Natural killer cell (primary cell): ENCODE measurements at regions not wholly inside any gene's neighbourhood (a gene's known extent, or its start where the extent isn't known, plus 50 kb on each side); places are given as distances from the start of the nearest gene placed in this dataset.

ENCODE experiments used
- ATAC-seq, 3 donors: fragments of 150-1000 bp in 2 of 3; fragments of 200-7000 bp in 1 of 3; cut with Tn5 transposase; 1 replicate in 1 of 3; 2 replicates in 2 of 3; pipeline ENCODE4 v1.10.0; 2021; ENCODE audit warnings: mild to moderate bottlenecking in 2 of 3, moderate library complexity in 2 of 3
- DNase-seq, 2 donors: peaks; one replicate each; pipeline versions ENCODE4 v3.0.0 to v3.0.0-alpha.2; 2013 to 2021; ENCODE audit warnings: mixed read lengths in 1 of 2
- H3K27ac ChIP-seq: one replicate; pipeline ENCODE4 v1.5.1; 2013; ENCODE audit warnings: mild to moderate bottlenecking, low read length
- H3K27me3 ChIP-seq: one replicate; pipeline ENCODE4 v1.6.1; 2013; ENCODE audit warnings: low read length; ENCODE audit not compliant: control insufficient read depth, insufficient read depth
- H3K36me3 ChIP-seq: one replicate; pipeline ENCODE4 v1.6.1; 2013; ENCODE audit warnings: low read length; ENCODE audit not compliant: control insufficient read depth, insufficient read depth
- H3K4me1 ChIP-seq: one replicate; pipeline ENCODE4 v1.6.1; 2013; ENCODE audit warnings: low read length; ENCODE audit not compliant: control insufficient read depth, insufficient read depth
- H3K4me3 ChIP-seq: one replicate; pipeline ENCODE4 v1.5.1; 2013; ENCODE audit warnings: low read length
- H3K9me3 ChIP-seq: one replicate; pipeline ENCODE4 v1.6.1; 2013; ENCODE audit warnings: low read length; ENCODE audit not compliant: control insufficient read depth, insufficient read depth
- H3K27ac Mint-ChIP-seq, 2 donors: one replicate each; pipeline ENCODE4 v1.8.0; 2022; ENCODE audit warnings: mild to moderate bottlenecking in 2 of 2, mixed read lengths in 2 of 2, moderate library complexity in 1 of 2
- H3K27me3 Mint-ChIP-seq, 2 donors: one replicate each; pipeline ENCODE4 v1.8.0; 2022; ENCODE audit warnings: low read depth in 2 of 2, mixed read lengths in 2 of 2
- H3K36me3 Mint-ChIP-seq: one replicate; pipeline ENCODE4 v1.8.0; 2022; ENCODE audit warnings: mixed read lengths
- H3K4me1 Mint-ChIP-seq, 2 donors: one replicate each; pipeline ENCODE4 v1.8.0; 2022; ENCODE audit warnings: mixed read lengths in 2 of 2
- H3K4me3 Mint-ChIP-seq: one replicate; pipeline ENCODE4 v1.8.0; 2022; ENCODE audit warnings: mild to moderate bottlenecking, moderate library complexity, mixed read lengths
- H3K9me3 Mint-ChIP-seq, 2 donors: one replicate each; pipeline ENCODE4 v1.8.0; 2022; ENCODE audit warnings: mixed read lengths in 2 of 2
- CTCF ChIP-seq: fragments of 200-600 bp; IDR thresholded peaks from one replicate; pipeline ENCODE4 v1.8.0; 2022; ENCODE audit warnings: antibody characterized with exemption
- WGBS: methylation state at CpG from one replicate; pipeline ENCODE4 v1.1.7; 2013; ENCODE audit warnings: missing lambda C conversion rate; ENCODE audit not compliant: insufficient coverage; 5-methylcytosine and 5-hydroxymethylcytosine counted together
- intact Hi-C: fragments of 100-400 bp; cut with micrococcal nuclease; formaldehyde crosslinking; loops from one replicate; pipeline ENCODE4 v1.14.2; 2022

GRCh38 chr14:22325676-22326400, 263.2 kb downstream of the DAD1 start:
- Histone ChIP-seq H3K4me1 (no peaks in the 10 kb centered on the region), H3K9me3 (peaks cover 12% of the 10 kb centered on the region), H3K36me3 (no peaks in the 10 kb centered on the region), H3K4me3 (no peak overlapping the region), H3K27ac (no peak overlapping the region), H3K27me3 (no peaks in the 10 kb centered on the region)
- intact Hi-C loops, result no loop called here
- no peak for TF ChIP-seq CTCF
- Mint-ChIP-seq H3K27me3 (peaks cover 6 to 9% of the 10 kb centered on the region in 2 donors), H3K4me1 (no peaks in the 10 kb centered on the region), H3K9me3 (peaks cover 2 to 6% of the 10 kb centered on the region in 2 donors), H3K27ac (no peak overlapping the region), H3K36me3 (no peaks in the 10 kb centered on the region), H3K4me3 (no peak overlapping the region)
- 61% methylated on average over 2 of the region's 2 CpGs for WGBS
- ATAC-seq, result no peak
- no peak for DNase-seq

GRCh38 chr14:22320362-22320750, 268.7 kb downstream of the DAD1 start:
- H3K27ac Mint-ChIP-seq, result no peak overlapping the region
- no peak for TF ChIP-seq CTCF
- H3K27me3 ChIP-seq, result no peaks in the 10 kb centered on the region
- H3K9me3 Mint-ChIP-seq, result no peaks in the 10 kb centered on the region
- H3K4me1 ChIP-seq, result no peaks in the 10 kb centered on the region
- no peaks in the 10 kb centered on the region for H3K9me3 ChIP-seq
- ATAC-seq (no peak), DNase-seq (no peak)
- H3K36me3 ChIP-seq, result no peaks in the 10 kb centered on the region
- H3K4me3 ChIP-seq, result no peak overlapping the region
- H3K4me1 Mint-ChIP-seq, result peaks cover 4 to 5% of the 10 kb centered on the region in 2 donors
- 81% methylated on average over 4 of the region's 4 CpGs for WGBS
- H3K36me3 Mint-ChIP-seq, result no peaks in the 10 kb centered on the region
- H3K27me3 Mint-ChIP-seq, result peaks cover 2 to 6% of the 10 kb centered on the region in 2 donors
- no peak overlapping the region for H3K4me3 Mint-ChIP-seq
- intact Hi-C loops, result no loop called here
- no peak overlapping the region for H3K27ac ChIP-seq

GRCh38 chr14:22319526-22320361, 269.3 kb downstream of the DAD1 start:
- Histone ChIP-seq H3K27me3 (no peaks in the 10 kb centered on the region), H3K4me1 (no peaks in the 10 kb centered on the region), H3K36me3 (no peaks in the 10 kb centered on the region), H3K9me3 (no peaks in the 10 kb centered on the region), H3K27ac (no peak overlapping the region), H3K4me3 (no peak overlapping the region)
- TF ChIP-seq CTCF, result peak; percentile 70
- H3K9me3 Mint-ChIP-seq, result no peaks in the 10 kb centered on the region
- H3K27me3 Mint-ChIP-seq, result peaks cover 2 to 6% of the 10 kb centered on the region in 2 donors
- H3K4me1 Mint-ChIP-seq, result peaks cover 4 to 5% of the 10 kb centered on the region in 2 donors
- ATAC-seq, result peak; percentile 60 to 80 (median 76)
- WGBS, result 67% methylated on average over 3 of the region's 4 CpGs
- intact Hi-C loops, result loop anchor here (1.0 to 10.0 kb wide), 2 partner anchors 56 to 535 kb away; no protein-coding TSS in a partner anchor
- H3K4me3 Mint-ChIP-seq, result no peak overlapping the region
- H3K36me3 Mint-ChIP-seq, result no peaks in the 10 kb centered on the region
- peak in 1 of 2 donors; percentile 37 for DNase-seq
- H3K27ac Mint-ChIP-seq, result no peak overlapping the region
